ENCODE measurements at regions not wholly inside any gene's neighbourhood (a gene's known extent, or its start where the extent isn't known, plus 50 kb on each side); places are given as distances from the start of the nearest gene placed in this dataset.
A peak's percentile ranks its signal among the peaks of the same experiment; 100 is the strongest.

GRCh38 chr2:225158360-225158759, 116.1 kb upstream of the DOCK10 start:
- Histone ChIP-seq H3K36me3 (replicated peaks in 1 of 2; ENCODE audit: control insufficient read depth in 1 of 2, insufficient read depth in 2 of 2, low read length in 2 of 2) (no peaks in the 10 kb centered on the region), H3K9me3 (ENCODE audit: low read length) (0 out of 2 replicates have a peak, but pooled peaks cover 4% of the 10 kb centered on the region), H3K79me2 (ENCODE audit: insufficient read depth, low read length) (no peaks in the 10 kb centered on the region), H3K4me2 (ENCODE audit: low read depth, low read length) (no peak overlapping the region), H3K9ac (ENCODE audit: insufficient read depth, low read depth, low read length) (no peak overlapping the region), H4K20me1 (ENCODE audit: insufficient read depth, low read length) (no peaks in the 10 kb centered on the region), H3K4me3 (replicated peaks in 1 of 3; ENCODE audit: insufficient read depth in 1 of 3, low read depth in 2 of 3, low read length in 3 of 3) (no peak overlapping the region), H3K27ac (ENCODE audit: extremely low read length, insufficient read depth, low read length) (no peak overlapping the region), H3K27me3 (ENCODE audit: control insufficient read depth in 1 of 2, insufficient read depth in 2 of 2, low read length in 2 of 2) (no peaks in the 10 kb centered on the region), H2AFZ (ENCODE audit: low read length) (no peak overlapping the region), H3K4me1 (ENCODE audit: insufficient read depth, low read length) (no peaks in the 10 kb centered on the region)
- ATAC-seq (no peak), FAIRE-seq (no peak), DNase-seq (ENCODE audit: low spot score) (no peak)
- peak; percentile 94 to 96 for TF ChIP-seq MAFK (conservative IDR thresholded peaks at IDR 0.05 in 1 of 2, IDR thresholded peaks at IDR 0.05 in 1 of 2; ENCODE audit: low read length in 2 of 2)
- TF ChIP-seq ZSCAN20 (CRISPR knock-in tag; IDR thresholded peaks at IDR 0.05; ENCODE audit: borderline replicate concordance): no peak
- peak; percentile 90 for TF ChIP-seq MAFF (IDR thresholded peaks at IDR 0.05; ENCODE audit: low read depth, low read length)
- ChIA-PET CTCF (ENCODE audit: low intra/inter-chr PET ratio, low total read pairs) (no interaction called here), POLR2A (no interaction called here)
- in situ Hi-C loops (cut with HindIII; ENCODE audit: extremely low pct_ligation_motif_present, low pct_unique_long_range_greater_than_20kb): no loop called here
- BruUV-seq (replicated peaks): no TSS peak
- intact Hi-C loops (cut with micrococcal nuclease; ENCODE audit: unreplicated experiment): no loop called here

GRCh38 chr2:225156853-225157451, 114.7 kb upstream of the DOCK10 start:
- H3K36me3 ChIP-seq (replicated peaks in 1 of 2; ENCODE audit: control insufficient read depth in 1 of 2, insufficient read depth in 2 of 2, low read length in 2 of 2): no peaks in the 10 kb centered on the region
- DNase-seq (ENCODE audit: low spot score): no peak
- H4K20me1 ChIP-seq (ENCODE audit: insufficient read depth, low read length): no peaks in the 10 kb centered on the region
- no peak overlapping the region for H3K27ac ChIP-seq (ENCODE audit: extremely low read length, insufficient read depth, low read length)
- H2AFZ ChIP-seq (ENCODE audit: low read length): no peak overlapping the region
- no TSS peak for BruUV-seq (replicated peaks)
- in situ Hi-C loops (cut with HindIII; ENCODE audit: extremely low pct_ligation_motif_present, low pct_unique_long_range_greater_than_20kb): no loop called here
- H3K9me3 ChIP-seq (ENCODE audit: low read length): 0 out of 2 replicates have a peak, but pooled peaks cover 4% of the 10 kb centered on the region
- H3K27me3 ChIP-seq (ENCODE audit: control insufficient read depth in 1 of 2, insufficient read depth in 2 of 2, low read length in 2 of 2): no peaks in the 10 kb centered on the region
- no peak overlapping the region for H3K4me2 ChIP-seq (ENCODE audit: low read depth, low read length)
- ATAC-seq: no peak
- no peak for FAIRE-seq
- H3K4me1 ChIP-seq (ENCODE audit: insufficient read depth, low read length): no peaks in the 10 kb centered on the region
- intact Hi-C loops (cut with micrococcal nuclease; ENCODE audit: unreplicated experiment): no loop called here
- no peak overlapping the region for H3K9ac ChIP-seq (ENCODE audit: insufficient read depth, low read depth, low read length)
- 15% methylated on average over 4 of the region's 4 CpGs for WGBS (ENCODE audit: low lambda C conversion rate)
- POLR2A ChIA-PET: no interaction called here
- CTCF ChIA-PET (ENCODE audit: low intra/inter-chr PET ratio, low total read pairs): no interaction called here
- H3K4me3 ChIP-seq (replicated peaks in 1 of 3; ENCODE audit: insufficient read depth in 1 of 3, low read depth in 2 of 3, low read length in 3 of 3): no peak overlapping the region
- no peak for TF ChIP-seq GTF2F1 (IDR thresholded peaks at IDR 0.05; ENCODE audit: low read length)
- TF ChIP-seq ZNF674 (CRISPR knock-in tag; IDR thresholded peaks at IDR 0.05; ENCODE audit: low read depth): no peak
- no peak for TF ChIP-seq MEF2D (CRISPR knock-in tag; IDR thresholded peaks at IDR 0.05)
- TF ChIP-seq PLSCR1 (CRISPR knock-in tag; IDR thresholded peaks at IDR 0.05; ENCODE audit: borderline replicate concordance): no peak
- no peak for TF ChIP-seq RXRA (CRISPR knock-in tag; IDR thresholded peaks at IDR 0.05)
- TF ChIP-seq ZNF160 (CRISPR knock-in tag; IDR thresholded peaks at IDR 0.05): no peak
- TF ChIP-seq ZNF501 (CRISPR knock-in tag; IDR thresholded peaks at IDR 0.05): no peak
- no peak for TF ChIP-seq TOE1 (CRISPR knock-in tag; IDR thresholded peaks at IDR 0.05)
- no peak for TF ChIP-seq NCOA5 (CRISPR knock-in tag; IDR thresholded peaks at IDR 0.05)
- TF ChIP-seq, protein P1, sequence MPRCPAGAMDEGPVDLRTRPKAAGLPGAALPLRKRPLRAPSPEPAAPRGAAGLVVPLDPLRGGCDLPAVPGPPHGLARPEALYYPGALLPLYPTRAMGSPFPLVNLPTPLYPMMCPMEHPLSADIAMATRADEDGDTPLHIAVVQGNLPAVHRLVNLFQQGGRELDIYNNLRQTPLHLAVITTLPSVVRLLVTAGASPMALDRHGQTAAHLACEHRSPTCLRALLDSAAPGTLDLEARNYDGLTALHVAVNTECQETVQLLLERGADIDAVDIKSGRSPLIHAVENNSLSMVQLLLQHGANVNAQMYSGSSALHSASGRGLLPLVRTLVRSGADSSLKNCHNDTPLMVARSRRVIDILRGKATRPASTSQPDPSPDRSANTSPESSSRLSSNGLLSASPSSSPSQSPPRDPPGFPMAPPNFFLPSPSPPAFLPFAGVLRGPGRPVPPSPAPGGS (CRISPR knock-in tag; IDR thresholded peaks at IDR 0.05): no peak
- no peak for TF ChIP-seq FOSL1 (CRISPR knock-in tag; IDR thresholded peaks at IDR 0.05; ENCODE audit: borderline replicate concordance)
- TF ChIP-seq NFKBIZ (CRISPR knock-in tag; IDR thresholded peaks at IDR 0.05): no peak
- no peaks in the 10 kb centered on the region for H3K79me2 ChIP-seq (ENCODE audit: insufficient read depth, low read length)
